Erythroblast (primary cell): ENCODE measurements at regions not wholly inside any gene's neighbourhood (a gene's known extent, or its start where the extent isn't known, plus 50 kb on each side); places are given as distances from the start of the nearest gene placed in this dataset.
"Not testable (repeated sequence)": the region's sequence is repeated elsewhere in the genome, so short reads cannot be mapped to it uniquely, and the experiment has no call there.

Experiments used
- GATA1 ChIP-seq: IDR thresholded peaks from 2 replicates; pipeline ENCODE4 v1.6.1; 2011; ENCODE audit warnings: low read depth, mild to moderate bottlenecking, control low read depth, low read length, moderate library complexity
- POLR2A ChIP-seq: IDR thresholded peaks from 2 replicates; pipeline ENCODE4 v1.6.1; 2011; ENCODE audit warnings: mild to moderate bottlenecking, low read length

DNA sequence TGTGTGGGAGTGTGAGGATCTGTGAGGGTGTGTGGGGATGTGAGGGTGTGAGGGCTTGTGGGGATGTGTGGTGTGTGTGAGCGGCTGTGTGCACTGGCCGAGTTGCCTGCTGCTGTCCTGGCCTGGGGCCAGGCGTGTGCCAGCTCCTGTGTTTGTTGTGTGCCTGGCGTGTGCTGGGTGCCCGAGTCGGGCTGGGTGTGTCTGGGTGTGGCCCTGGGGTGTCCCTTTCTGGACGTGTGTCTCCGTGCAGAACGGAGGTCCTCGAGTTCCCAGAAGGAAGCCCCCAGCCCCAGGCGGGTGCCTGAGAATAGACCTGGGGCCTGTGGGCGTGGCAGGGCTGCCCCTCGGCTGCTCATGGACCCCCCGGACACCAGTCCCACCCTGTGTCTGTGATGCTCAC, 157.7 kb downstream of the TMEM121 start:
- TF ChIP-seq POLR2A, GATA1: not testable (repeated sequence)
